ENCODE measurements at regions not wholly inside any gene's neighbourhood (a gene's known extent, or its start where the extent isn't known, plus 50 kb on each side); places are given as distances from the start of the nearest gene placed in this dataset.
"Not testable (repeated sequence)": the region's sequence is repeated elsewhere in the genome, so short reads cannot be mapped to it uniquely, and the experiment has no call there.

DNA sequence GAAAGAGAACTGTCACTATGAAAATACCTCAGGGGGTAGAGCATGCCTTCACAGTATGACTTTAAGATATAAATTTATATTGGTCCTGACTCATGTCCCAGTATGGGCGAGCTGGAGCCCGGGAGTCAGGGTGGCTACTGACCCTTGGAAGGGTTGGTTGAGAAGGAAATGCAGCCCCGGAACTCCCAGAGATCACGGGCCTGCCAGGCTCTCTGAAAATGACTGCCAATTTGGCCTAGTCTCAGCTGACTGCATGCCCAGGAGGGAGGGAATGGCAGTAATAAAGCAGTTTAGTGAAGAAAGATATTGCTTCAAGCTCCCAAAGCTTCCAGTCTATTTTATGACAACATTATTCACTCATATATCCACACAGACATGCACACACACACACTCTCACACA lies 299.0 kb downstream of the NR2F2 start:
- H3K27ac ChIP-seq = peak overlapping the region; percentile 12 to 72 (median 47)
- TF ChIP-seq EP300 (IDR thresholded peaks at IDR 0.05) (peak in 1 of 2 donors; percentile 47), POLR2A (IDR thresholded peaks at IDR 0.05) (no peak)
- WGBS, 2 donors = 13 to 33% methylated on average over 4 of the region's 4 CpGs
- no peaks in the 10 kb centered on the region for H3K9me3 ChIP-seq
- peak; percentile 22 to 31 for DNase-seq (ENCODE audit: low spot score in 2 of 2)
- no peaks in the 10 kb centered on the region for H3K36me3 ChIP-seq
- H3K4me1 ChIP-seq = peaks cover 0 to 33% (median 9%) of the 10 kb centered on the region in 4 donors
- no peaks in the 10 kb centered on the region for H3K27me3 ChIP-seq
- no peak overlapping the region for H3K4me3 ChIP-seq

DNA sequence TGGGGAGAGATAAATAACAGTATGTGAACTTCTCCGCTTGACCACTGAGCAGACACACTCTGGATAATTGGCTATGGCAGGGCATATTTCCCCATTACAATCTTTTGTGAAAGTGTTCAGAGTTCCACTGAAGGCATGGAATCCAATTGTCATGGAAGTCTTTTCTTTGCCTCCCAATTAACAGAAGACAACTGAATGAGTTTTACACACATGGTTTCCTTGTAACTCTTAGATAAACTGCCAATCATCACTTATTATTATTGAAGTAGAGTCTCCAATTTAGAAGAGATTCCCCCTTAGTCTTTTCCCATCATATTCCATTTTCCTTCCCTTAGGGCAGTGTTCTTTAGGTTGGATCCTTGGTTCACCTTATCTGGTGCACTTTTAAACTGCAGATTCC lies 308.3 kb downstream of the NR2F2 start:
- H3K4me3 ChIP-seq = no peak overlapping the region
- no peak overlapping the region for H3K27ac ChIP-seq
- DNase-seq (ENCODE audit: low spot score in 2 of 2) = no peak
- H3K9me3 ChIP-seq = peaks cover 0 to 4% (median 0%) of the 10 kb centered on the region in 4 donors
- no peaks in the 10 kb centered on the region for H3K27me3 ChIP-seq
- H3K4me1 ChIP-seq = no peaks in the 10 kb centered on the region
- WGBS, 2 donors = 97% methylated on average over 1 of the region's 1 CpG
- TF ChIP-seq, protein P1, sequence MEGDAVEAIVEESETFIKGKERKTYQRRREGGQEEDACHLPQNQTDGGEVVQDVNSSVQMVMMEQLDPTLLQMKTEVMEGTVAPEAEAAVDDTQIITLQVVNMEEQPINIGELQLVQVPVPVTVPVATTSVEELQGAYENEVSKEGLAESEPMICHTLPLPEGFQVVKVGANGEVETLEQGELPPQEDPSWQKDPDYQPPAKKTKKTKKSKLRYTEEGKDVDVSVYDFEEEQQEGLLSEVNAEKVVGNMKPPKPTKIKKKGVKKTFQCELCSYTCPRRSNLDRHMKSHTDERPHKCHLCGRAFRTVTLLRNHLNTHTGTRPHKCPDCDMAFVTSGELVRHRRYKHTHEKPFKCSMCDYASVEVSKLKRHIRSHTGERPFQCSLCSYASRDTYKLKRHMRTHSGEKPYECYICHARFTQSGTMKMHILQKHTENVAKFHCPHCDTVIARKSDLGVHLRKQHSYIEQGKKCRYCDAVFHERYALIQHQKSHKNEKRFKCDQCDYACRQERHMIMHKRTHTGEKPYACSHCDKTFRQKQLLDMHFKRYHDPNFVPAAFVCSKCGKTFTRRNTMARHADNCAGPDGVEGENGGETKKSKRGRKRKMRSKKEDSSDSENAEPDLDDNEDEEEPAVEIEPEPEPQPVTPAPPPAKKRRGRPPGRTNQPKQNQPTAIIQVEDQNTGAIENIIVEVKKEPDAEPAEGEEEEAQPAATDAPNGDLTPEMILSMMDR (IDR thresholded peaks at IDR 0.05) = no peak
- TF ChIP-seq POLR2A (IDR thresholded peaks at IDR 0.05) (no peak), EP300 (IDR thresholded peaks at IDR 0.05) (no peak)
- H3K36me3 ChIP-seq = no peaks in the 10 kb centered on the region

DNA sequence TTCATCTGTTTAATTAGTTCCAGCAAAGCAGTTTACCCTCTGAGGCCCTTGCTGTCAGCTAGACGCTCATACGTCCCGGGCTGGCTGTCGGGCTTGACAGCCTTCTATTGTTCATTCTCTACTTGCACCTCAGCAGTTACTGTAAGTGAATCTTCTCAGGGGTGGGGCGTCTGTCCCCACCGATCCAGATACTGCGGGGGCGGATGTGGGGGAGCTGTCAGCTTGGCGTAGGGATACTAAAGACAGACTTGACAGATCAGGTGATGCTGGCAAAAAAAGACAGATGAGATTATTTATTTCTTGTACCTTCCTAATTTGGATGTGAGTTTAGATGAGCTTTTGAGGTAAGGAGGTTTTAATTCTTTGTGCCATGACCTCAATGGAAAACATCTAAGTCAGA lies 315.3 kb downstream of the NR2F2 start:
- Histone ChIP-seq H3K4me1 (no peaks in the 10 kb centered on the region), H3K27ac (no peak overlapping the region), H3K9me3 (peaks cover 0 to 4% (median 0%) of the 10 kb centered on the region in 4 donors), H3K27me3 (no peaks in the 10 kb centered on the region), H3K4me3 (no peak overlapping the region), H3K36me3 (no peaks in the 10 kb centered on the region)
- DNase-seq (ENCODE audit: low spot score in 2 of 2) = no peak
- no peak for TF ChIP-seq EP300 (IDR thresholded peaks at IDR 0.05)
- 94 to 95% methylated on average over 9 of the region's 9 CpGs for WGBS, 2 donors

DNA sequence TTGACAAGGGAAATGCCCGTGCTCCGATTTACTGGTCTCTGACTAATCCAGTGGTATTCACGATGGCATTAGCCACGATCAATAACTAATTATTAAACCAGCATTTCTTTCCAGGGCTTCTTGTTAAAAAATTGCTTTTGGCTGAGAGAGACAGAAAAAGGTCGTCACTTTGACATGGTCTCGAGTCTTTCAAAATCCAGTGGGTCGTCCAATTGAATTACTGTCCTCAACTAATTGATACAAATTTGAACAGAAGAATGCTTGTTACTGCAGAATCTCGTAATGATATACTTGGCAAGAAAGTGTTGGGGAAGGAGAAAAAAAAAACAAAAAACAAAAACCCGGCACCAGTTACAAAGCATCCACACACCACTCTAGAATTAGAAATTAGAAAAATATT lies 318.4 kb downstream of the NR2F2 start:
- no peak overlapping the region for H3K4me3 ChIP-seq
- TF ChIP-seq, protein P1 (IDR thresholded peaks at IDR 0.05) = no peak
- TF ChIP-seq EP300 (IDR thresholded peaks at IDR 0.05) = no peak
- 49 to 57% methylated on average over 9 of the region's 9 CpGs for WGBS, 2 donors

DNA sequence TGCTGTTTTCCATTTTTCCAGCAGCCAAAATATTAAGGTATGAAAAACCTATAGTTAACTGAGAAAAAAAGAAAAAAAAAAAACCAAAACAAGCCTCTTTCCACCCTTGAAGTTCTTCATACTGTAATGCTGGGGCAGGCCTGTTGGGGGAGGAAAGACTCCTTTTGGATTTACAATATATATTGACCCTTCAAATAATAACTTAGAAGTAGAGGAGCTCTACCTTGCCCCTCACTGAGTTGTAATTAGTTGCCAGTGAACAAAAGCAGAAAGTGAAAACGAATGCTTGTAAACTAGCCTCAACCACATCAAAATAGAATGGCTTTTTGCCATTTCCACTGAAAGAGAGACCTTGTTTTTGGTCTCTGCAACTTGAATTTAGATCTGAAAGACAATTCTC lies 326.6 kb downstream of the NR2F2 start:
- no peaks in the 10 kb centered on the region for H3K4me1 ChIP-seq
- no peak overlapping the region for H3K27ac ChIP-seq
- TF ChIP-seq, protein P1 (IDR thresholded peaks at IDR 0.05) = no peak
- TF ChIP-seq EP300 (IDR thresholded peaks at IDR 0.05) (no peak), POLR2A (IDR thresholded peaks at IDR 0.05) (no peak)
- H3K27me3 ChIP-seq = no peaks in the 10 kb centered on the region
- no peaks in the 10 kb centered on the region for H3K36me3 ChIP-seq
- H3K9me3 ChIP-seq = no peaks in the 10 kb centered on the region
- no peak overlapping the region for H3K4me3 ChIP-seq
- no peak for DNase-seq (ENCODE audit: low spot score in 2 of 2)
- WGBS, 2 donors = 41 to 55% methylated on average over 1 of the region's 1 CpG

More for the DNA sequence above, 318.4 kb downstream of the NR2F2 start:
- no peaks in the 10 kb centered on the region for H3K4me1 ChIP-seq
- no peaks in the 10 kb centered on the region for H3K9me3 ChIP-seq
- no peak overlapping the region for H3K27ac ChIP-seq
- no peak for DNase-seq (ENCODE audit: low spot score in 2 of 2)
- no peaks in the 10 kb centered on the region for H3K36me3 ChIP-seq
- H3K27me3 ChIP-seq = no peaks in the 10 kb centered on the region

DNA sequence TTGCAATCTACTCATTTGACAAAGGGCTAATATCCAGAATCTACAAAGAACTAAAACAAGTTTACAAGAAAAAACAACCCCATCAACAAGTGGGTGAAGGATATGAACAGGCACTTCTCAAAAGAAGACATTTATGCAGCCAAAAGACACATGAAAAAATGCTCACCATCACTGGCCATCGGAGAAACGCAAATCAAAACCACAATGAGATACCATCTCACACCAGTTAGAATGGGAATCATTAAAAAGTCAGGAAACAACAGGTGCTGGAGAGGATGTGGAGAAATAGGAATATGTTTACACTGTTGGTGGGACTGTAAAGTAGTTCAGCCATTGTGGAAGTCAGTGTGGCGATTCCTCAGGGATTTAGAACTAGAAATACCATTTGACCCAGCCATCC lies 336.5 kb downstream of the NR2F2 start:
- not testable (repeated sequence) for H3K9me3 ChIP-seq; H3K4me3 ChIP-seq; H3K36me3 ChIP-seq; H3K27ac ChIP-seq; DNase-seq (ENCODE audit: low spot score in 2 of 2); H3K4me1 ChIP-seq; H3K27me3 ChIP-seq
- WGBS, 2 donors = 89 to 95% methylated on average over 3 of the region's 3 CpGs

DNA sequence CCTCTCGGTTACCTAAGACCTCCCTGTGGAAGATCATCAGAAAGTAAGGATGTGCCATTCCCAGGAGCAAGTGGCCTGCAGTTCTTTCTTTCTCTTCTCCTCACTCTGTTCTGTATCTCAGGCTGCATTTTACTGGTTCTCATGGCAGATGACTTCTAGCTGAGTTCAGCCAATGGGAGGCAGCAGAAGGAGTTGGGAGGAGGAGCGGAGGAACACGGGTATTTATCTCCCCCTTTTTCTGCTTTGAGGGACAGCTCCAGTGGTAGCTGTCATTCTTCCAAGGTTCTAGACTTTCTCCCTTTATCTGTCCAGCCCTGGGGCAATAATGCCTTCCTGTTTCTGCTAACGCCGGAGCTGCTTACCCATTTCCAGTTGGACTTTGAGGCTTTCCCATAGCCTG lies 339.9 kb downstream of the NR2F2 start:
- DNase-seq (ENCODE audit: low spot score in 2 of 2) = no peak
- Histone ChIP-seq H3K27ac (no peak overlapping the region), H3K27me3 (no peaks in the 10 kb centered on the region), H3K36me3 (no peaks in the 10 kb centered on the region), H3K4me3 (no peak overlapping the region), H3K9me3 (no peaks in the 10 kb centered on the region), H3K4me1 (no peaks in the 10 kb centered on the region)
- TF ChIP-seq EP300 (IDR thresholded peaks at IDR 0.05) (no peak), POLR2A (IDR thresholded peaks at IDR 0.05) (no peak)
- TF ChIP-seq, protein P1 (IDR thresholded peaks at IDR 0.05) = no peak
- WGBS, 2 donors = 83 to 88% methylated on average over 5 of the region's 5 CpGs

All from tibial nerve (tissue), 4 donors.